ENCODE measurements at regions not wholly inside any gene's neighbourhood (a gene's known extent, or its start where the extent isn't known, plus 50 kb on each side); places are given as distances from the start of the nearest gene placed in this dataset.
"Not testable (repeated sequence)": the region's sequence is repeated elsewhere in the genome, so short reads cannot be mapped to it uniquely, and the experiment has no call there.

- in situ Hi-C loops (cut with MboI; ENCODE audit: low pct_unique_long_range_greater_than_20kb, low sequenced_read_pairs, unreplicated experiment); DNase-seq (ENCODE audit: low spot score): not testable (repeated sequence)
Observed at GRCh38 chr5:102154791-102155605, 141.1 kb downstream of the SLCO4C1 start.

- in situ Hi-C loops (cut with MboI; ENCODE audit: low pct_unique_long_range_greater_than_20kb, low sequenced_read_pairs, unreplicated experiment), result no loop called here
- TF ChIP-seq CTCF (IDR thresholded peaks at IDR 0.05; ENCODE audit: extremely low read depth, insufficient read depth, missing control alignments), result no peak
- DNase-seq (ENCODE audit: low spot score), result no peak
Observed at GRCh38 chr5:102154291-102154690, 141.8 kb downstream of the SLCO4C1 start.

- peak; percentile 54 for TF ChIP-seq CTCF (IDR thresholded peaks at IDR 0.05; ENCODE audit: extremely low read depth, insufficient read depth, missing control alignments)
- in situ Hi-C loops (cut with MboI; ENCODE audit: low pct_unique_long_range_greater_than_20kb, low sequenced_read_pairs, unreplicated experiment), result no loop called here
- DNase-seq (ENCODE audit: low spot score), result peak; percentile 36
Observed at GRCh38 chr5:102153003-102153759, 142.9 kb downstream of the SLCO4C1 start.

- TF ChIP-seq CTCF (IDR thresholded peaks at IDR 0.05; ENCODE audit: extremely low read depth, insufficient read depth, missing control alignments), result no peak
- no peak for DNase-seq (ENCODE audit: low spot score)
- in situ Hi-C loops (cut with MboI; ENCODE audit: low pct_unique_long_range_greater_than_20kb, low sequenced_read_pairs, unreplicated experiment), result no loop called here
Observed at GRCh38 chr5:102139029-102139428, 157.1 kb downstream of the SLCO4C1 start.

- DNase-seq (ENCODE audit: low spot score), result no peak
- TF ChIP-seq CTCF (IDR thresholded peaks at IDR 0.05; ENCODE audit: extremely low read depth, insufficient read depth, missing control alignments), result no peak
- in situ Hi-C loops (cut with MboI; ENCODE audit: low pct_unique_long_range_greater_than_20kb, low sequenced_read_pairs, unreplicated experiment), result no loop called here
Observed at GRCh38 chr5:102138243-102138653, 157.8 kb downstream of the SLCO4C1 start.

GRCh38 chr5:102130890-102131289, 165.2 kb downstream of the SLCO4C1 start:
- in situ Hi-C loops (cut with MboI; ENCODE audit: low pct_unique_long_range_greater_than_20kb, low sequenced_read_pairs, unreplicated experiment), result no loop called here
- TF ChIP-seq CTCF (IDR thresholded peaks at IDR 0.05; ENCODE audit: extremely low read depth, insufficient read depth, missing control alignments), result no peak
- DNase-seq (ENCODE audit: low spot score), result no peak

GRCh38 chr5:102130386-102130785, 165.7 kb downstream of the SLCO4C1 start:
- in situ Hi-C loops (cut with MboI; ENCODE audit: low pct_unique_long_range_greater_than_20kb, low sequenced_read_pairs, unreplicated experiment), result no loop called here
- TF ChIP-seq CTCF (IDR thresholded peaks at IDR 0.05; ENCODE audit: extremely low read depth, insufficient read depth, missing control alignments), result no peak
- DNase-seq (ENCODE audit: low spot score), result no peak
